NCI-H82 (cell line): ENCODE measurements at regions not wholly inside any gene's neighbourhood (a gene's known extent, or its start where the extent isn't known, plus 50 kb on each side); places are given as distances from the start of the nearest gene placed in this dataset.
A peak's percentile ranks its signal among the peaks of the same experiment; 100 is the strongest.

Experiments used
- DNase-seq: peaks from one replicate; lab custom pipeline; 2025; lab: John Stamatoyannopoulos, UW

GRCh38 chr21:39054066-39054465 is 129.2 kb downstream of the PSMG1 start:
- no peak for DNase-seq

DNA sequence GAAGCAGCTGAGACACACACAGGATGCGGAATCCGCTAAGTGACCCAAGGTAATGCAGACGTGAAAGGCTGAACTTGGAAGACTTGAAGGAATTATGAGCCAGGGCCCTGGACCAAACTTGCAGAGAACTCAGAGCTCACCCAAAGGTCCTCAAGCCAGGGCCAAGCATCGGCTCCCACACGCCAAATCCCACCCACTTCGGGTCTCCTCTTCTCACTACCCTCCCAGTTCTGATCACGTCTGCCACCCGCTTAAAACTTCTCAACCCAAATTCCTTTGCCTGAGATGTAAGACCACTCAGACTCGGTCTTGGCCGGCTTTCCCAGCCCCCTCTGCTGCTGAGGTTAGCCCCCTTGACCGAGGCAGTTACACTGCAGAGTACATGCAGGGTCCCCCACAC is 130.1 kb downstream of the PSMG1 start:
- no peak for DNase-seq

DNA sequence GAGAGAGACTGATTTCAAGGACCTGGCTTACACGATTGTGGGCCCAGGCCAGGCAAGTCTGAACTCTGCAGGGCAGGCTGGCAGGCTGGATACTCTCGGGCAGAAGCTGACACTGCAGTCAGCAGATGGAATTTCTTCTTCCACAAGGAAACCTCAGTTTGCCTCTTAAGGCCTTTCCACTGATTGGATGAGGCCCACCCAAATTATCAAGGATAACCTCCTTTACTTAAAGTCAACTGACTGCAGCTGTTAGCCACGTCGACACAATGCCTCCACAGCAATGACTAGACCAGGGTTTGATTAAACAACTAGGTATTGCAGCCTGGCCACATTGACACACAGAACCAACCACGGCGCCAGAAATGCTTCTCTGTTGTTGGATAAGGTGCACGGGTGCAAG is 130.5 kb downstream of the PSMG1 start:
- no peak for DNase-seq

DNA sequence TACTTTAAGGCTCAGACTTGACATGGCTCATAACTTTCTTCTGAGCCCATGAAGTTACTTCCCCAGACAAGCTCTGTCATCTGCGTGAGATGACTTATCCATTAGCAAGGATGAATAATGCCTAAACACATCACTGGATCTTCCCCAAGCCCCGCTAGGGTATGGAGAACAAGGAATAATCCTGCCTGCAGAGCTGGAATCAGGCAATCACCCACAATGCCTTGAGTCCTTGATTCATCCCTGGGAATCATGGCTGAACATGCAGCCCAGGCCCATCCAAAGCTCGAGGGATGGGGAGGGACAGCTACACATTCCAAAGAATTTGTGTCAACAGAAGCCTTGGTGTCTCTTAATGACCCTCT is 131.7 kb downstream of the PSMG1 start:
- DNase-seq: no peak

DNA sequence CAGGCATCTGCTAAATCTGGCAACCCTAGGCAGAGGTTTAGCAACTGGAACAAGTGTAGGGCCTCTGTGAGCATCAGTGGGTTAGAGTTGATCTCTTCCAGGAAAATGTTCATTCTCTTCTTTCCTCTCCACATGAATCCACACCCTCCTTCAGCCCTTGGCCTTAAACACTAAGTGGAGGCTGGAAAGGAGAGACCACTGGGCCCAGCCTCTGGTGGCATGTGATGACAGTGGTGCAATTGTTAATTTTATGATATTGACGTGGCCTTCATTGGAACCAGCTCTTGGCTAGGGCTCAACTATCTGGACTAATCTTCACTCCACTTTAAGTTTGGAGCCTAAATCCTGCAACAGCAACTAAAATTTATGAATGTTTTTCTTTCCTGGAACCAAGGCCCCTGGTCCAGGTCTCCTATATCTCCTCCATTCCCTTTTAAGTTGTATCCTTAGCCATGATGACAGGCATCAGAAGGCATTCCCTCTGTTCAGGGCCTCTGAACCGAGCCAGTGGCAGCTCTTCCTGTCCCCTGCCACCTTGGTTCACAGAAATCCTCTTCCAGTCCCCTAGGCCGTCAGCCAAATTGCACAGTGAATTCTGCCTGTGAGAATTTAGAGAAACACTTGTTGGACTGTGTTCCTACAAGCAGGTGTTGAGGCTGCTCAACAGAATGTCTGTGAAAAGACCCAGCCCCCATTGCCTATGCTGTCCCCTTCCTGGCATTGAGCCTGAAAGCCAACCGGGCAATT is 132.2 kb downstream of the PSMG1 start:
- no peak for DNase-seq

GRCh38 chr21:39048574-39048973 is 134.7 kb downstream of the PSMG1 start:
- no peak for DNase-seq

DNA sequence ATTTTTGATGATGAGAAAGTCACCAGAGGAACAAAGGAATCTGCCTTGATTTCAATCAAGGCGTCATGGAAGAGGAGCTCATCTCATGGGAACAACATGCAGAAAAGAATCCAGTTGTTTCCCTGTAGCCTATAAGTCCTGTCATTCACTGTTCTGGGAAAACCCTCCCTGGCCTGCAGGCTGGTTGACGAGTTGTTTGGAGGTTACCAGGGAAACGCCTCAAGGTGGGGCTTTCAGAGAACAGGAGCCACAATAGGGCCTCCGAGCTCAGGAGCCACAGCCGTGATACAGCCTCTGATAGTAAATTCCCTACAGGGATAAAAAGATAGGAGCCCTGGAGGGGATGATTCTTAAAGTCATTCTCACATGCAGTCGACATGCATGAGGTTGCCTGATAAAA is 135.2 kb downstream of the PSMG1 start:
- DNase-seq: peak; percentile 34

DNA sequence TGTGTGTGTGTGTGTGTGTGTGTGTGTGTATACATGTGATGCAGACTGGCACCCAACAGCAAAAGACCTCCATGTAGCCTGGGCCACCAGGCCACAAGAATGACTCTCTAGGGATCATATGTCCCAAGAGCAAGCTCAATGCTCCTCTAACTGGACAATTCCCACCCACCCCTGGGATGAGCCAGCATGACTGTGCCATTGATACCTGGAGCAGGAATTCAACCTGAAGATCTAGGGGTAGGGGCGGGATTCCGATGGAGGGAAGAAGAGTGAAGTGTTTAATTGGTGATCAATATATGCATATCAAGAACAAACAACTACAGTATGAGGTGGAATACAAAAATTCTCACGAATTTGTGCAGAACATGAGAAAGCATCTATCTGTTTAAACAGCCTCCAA is 136.2 kb downstream of the PSMG1 start:
- DNase-seq: no peak

DNA sequence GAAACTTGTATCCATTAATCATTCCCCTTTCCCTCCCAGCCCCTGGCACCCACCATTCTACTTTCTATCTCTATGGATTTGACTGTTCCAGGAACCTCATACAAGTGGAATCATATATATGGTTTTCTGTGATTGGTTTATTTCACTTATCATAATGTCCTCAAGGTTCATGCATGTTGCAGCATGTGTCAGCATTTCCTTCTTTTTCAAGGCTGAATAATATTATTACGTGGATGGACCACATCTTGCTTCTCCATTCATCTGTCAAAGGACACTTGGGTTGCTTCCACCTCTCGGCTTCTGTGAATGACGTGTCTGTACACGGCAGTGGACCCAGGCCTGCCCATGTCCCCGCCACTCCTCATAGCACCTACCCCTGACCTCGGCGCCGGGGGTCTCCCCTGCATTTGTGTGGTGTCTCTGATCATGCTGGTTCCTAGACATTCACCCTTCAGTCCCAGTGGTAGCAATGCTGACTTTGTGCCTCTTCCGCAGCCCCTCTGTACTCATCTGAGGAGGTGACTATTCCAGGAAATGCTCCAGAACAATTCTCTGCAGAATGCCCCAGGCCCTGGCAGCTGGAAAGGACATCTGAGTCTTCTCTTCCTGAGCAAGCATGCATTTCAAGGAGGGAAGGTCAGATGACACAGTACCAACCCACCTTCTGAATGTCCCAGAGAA is 136.9 kb downstream of the PSMG1 start:
- DNase-seq: no peak

DNA sequence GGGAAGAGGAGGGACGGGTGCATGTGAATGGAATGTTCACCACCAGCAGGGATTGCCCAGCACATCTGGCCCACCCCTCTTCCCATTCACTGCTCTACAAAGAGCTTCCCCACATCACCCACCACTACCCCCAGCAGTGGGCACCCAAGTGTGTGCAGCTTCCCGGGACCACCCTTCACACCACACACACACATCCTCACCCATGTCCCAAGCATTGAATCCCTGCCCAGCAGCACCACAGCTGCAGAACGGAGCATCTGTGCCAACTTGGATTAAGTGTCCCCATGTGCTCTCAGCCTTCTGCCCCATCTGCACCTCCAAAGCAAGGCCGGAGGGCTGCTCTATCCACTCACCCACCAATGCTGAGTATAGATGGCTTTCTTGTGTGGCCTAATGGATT is 141.4 kb downstream of the PSMG1 start:
- DNase-seq: no peak

- no peak for DNase-seq
These were observed 142.6 kb downstream of the PSMG1 start for GRCh38 chr21:39040494-39041110.

DNA sequence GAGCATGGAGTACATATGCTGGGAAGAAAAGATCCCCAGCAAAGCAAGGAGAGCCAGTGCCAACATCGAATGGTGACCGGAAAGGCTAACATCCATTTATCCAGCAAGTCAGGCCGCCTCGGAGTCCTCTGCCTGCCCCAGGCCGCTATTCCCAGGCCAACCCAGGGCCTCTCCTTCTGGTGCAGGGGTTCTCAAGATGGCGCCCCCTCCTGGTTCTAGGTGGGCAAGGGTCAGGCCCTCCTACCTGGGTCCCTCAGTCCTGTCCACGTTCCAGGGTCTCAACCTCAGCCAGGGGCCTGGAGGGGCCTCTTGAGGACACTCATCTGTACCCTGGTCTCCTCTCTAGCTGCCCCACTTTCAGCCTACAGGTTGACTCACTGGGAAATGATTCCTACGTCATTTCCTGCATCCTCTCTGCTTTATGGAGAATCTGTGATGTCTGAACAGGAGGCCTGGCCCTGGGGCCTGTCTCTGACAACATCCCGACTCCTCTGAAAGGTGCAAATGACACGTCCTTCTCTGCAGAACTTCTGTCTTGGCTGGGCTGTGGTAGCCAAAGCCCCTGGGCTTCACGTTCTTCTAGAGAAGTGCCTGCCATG is 145.3 kb downstream of the PSMG1 start:
- DNase-seq: no peak

DNA sequence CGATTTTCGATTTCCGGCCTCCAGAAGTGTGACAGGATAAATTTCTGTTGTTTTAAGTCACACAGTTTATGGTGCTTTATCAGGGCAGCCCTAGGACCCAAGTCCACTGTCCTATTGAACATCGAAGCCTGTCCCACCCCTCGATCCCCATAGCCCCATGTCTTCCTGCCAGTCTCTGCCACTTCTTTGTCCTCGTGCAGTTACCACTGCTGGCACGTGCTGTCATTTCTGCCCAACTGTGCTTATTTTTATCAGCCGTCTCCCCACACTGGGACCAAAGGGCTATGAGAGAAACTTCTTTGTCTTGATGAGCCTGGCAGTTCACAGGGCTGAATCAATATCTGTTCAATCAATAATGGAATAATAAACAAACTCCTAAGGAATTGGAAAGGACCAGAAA is 146.7 kb downstream of the PSMG1 start:
- DNase-seq: no peak

GRCh38 chr21:39034590-39035536 is 148.4 kb downstream of the PSMG1 start:
- no peak for DNase-seq

DNA sequence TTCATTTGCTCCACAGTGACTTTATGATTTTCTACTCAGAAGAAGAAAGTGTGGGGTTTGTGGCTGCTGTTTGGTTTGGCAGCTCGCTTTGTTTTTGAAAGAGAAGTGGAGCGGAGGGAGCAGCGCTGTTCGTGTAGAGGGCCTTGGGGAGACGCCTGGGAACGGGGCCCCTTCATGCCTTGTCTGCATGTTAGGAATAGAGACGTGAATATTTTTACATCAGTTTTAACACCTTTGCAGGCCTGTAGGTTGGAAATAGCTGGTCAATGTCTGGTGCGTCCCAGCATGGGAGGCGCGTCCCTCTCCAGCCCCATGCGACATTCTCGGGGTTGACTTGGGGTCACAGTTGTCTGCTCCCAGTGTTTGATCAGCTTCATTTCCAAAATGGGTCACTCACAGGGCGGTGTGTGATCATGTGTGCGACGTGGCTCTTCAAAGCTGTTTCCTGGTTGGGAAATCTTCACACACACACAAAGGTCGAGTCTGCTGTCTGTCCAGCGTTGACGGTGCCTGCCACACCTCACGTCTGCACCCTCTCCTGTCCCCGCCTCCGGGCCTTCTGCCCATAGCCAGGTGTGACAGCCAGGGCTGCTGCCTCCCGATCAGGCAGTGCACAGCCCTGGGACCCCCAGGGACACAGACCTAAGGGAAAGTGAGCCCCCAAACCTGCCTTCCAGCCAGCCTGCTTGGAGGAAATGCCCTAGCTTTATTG is 149.2 kb downstream of the PSMG1 start:
- no peak for DNase-seq

DNA sequence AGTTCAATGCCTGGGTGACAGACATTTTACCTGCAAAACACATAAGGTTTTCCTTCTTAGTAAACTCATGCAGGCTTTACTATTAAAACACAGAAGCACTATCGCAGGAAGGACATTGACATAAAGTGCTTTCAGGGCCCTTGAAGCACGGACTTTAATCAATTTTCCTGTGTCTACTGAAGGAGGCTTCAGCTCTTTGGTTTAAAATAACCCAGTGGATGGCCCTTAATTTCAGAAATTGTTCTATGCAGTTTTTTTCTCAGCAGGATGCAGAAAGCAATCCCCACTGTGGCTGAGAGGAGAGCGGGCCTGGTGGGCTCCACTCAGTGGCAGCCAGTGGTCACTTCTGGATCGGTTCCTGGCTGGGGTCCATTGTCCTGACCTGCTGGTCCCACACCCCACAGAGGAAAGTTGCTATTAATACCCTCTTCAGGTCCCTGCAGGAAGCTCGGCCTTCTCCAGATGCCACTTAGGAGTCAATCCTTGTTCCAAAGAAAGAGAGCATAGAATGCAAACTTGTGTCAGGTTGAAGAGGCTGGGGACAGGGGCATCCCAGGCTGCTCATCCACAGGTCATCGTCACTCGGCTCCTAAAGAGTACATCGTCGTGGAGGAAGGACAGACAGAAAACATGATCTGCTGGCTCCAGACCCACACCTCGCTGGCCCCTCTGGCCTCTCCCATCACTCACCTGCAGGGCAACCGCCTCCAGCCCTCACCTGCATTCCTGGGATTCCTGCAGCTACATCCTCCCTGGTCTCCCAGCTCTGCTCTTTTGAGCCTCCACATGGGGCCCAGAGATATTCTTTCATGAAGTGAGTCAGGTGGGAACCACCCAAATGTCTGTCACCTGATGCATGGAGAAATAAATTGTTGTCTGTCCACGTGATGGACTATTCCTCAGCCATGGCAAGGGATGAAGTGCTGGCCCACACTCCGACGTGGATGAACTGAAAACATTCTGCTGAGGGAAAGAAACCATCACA is 153.1 kb downstream of the PSMG1 start:
- DNase-seq: no peak

- DNase-seq: no peak
These were observed 154.0 kb downstream of the PSMG1 start for GRCh38 chr21:39029086-39029755.

- no peak for DNase-seq
These were observed 158.1 kb downstream of the PSMG1 start for GRCh38 chr21:39025198-39025597.

- no peak for DNase-seq
These were observed 158.7 kb downstream of the PSMG1 start for GRCh38 chr21:39024538-39024937.
